Neural progenitor cell (in vitro differentiated cells): ENCODE measurements at regions not wholly inside any gene's neighbourhood (a gene's known extent, or its start where the extent isn't known, plus 50 kb on each side); places are given as distances from the start of the nearest gene placed in this dataset.
"Not testable (repeated sequence)": the region's sequence is repeated elsewhere in the genome, so short reads cannot be mapped to it uniquely, and the experiment has no call there.

ENCODE experiments used
- EZH2 ChIP-seq: fragments of 200-600 bp; sonication (generic); IDR thresholded peaks from 2 replicates; pipeline ENCODE4 v1.6.1; 2017; ENCODE audit warnings: antibody characterized with exemption, mild to moderate bottlenecking, moderate library complexity
- EZH2phosphoT487 ChIP-seq: fragments of 200-600 bp; sonication (generic); IDR thresholded peaks from 2 replicates; pipeline ENCODE4 v1.6.1; 2017; ENCODE audit warnings: antibody characterized with exemption
- TF ChIP-seq, protein P1 (sequence below): fragments of 200-600 bp; sonication (generic); IDR thresholded peaks from 2 replicates; pipeline ENCODE4 v1.5.1; 2017; ENCODE audit warnings: antibody characterized with exemption, mild to moderate bottlenecking

DNA sequence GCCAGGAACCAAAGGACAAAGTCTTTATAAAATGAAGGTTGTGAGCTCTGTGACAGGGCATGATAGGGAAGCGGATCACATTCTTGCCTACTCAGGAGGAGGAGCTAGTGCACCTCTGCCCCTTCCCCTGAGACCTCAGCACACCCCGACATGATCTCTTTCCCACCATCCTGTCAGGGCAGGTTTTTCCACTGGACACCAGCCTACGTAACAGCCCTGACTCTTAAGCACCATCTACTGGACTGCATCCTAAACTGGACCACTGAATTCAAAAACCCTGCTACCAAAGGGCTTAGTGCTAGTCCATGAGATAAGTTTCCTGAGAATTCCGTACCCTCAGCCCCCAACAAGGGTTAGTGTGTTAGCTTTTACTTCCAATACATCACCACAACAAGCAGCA, 166.4 kb downstream of the FAM72C start:
- TF ChIP-seq, protein P1, sequence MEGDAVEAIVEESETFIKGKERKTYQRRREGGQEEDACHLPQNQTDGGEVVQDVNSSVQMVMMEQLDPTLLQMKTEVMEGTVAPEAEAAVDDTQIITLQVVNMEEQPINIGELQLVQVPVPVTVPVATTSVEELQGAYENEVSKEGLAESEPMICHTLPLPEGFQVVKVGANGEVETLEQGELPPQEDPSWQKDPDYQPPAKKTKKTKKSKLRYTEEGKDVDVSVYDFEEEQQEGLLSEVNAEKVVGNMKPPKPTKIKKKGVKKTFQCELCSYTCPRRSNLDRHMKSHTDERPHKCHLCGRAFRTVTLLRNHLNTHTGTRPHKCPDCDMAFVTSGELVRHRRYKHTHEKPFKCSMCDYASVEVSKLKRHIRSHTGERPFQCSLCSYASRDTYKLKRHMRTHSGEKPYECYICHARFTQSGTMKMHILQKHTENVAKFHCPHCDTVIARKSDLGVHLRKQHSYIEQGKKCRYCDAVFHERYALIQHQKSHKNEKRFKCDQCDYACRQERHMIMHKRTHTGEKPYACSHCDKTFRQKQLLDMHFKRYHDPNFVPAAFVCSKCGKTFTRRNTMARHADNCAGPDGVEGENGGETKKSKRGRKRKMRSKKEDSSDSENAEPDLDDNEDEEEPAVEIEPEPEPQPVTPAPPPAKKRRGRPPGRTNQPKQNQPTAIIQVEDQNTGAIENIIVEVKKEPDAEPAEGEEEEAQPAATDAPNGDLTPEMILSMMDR = not testable (repeated sequence)
- not testable (repeated sequence) for TF ChIP-seq EZH2, EZH2phosphoT487
